ENCODE measurements at regions not wholly inside any gene's neighbourhood (a gene's known extent, or its start where the extent isn't known, plus 50 kb on each side); places are given as distances from the start of the nearest gene placed in this dataset.
"Not testable (repeated sequence)": the region's sequence is repeated elsewhere in the genome, so short reads cannot be mapped to it uniquely, and the experiment has no call there.

DNA sequence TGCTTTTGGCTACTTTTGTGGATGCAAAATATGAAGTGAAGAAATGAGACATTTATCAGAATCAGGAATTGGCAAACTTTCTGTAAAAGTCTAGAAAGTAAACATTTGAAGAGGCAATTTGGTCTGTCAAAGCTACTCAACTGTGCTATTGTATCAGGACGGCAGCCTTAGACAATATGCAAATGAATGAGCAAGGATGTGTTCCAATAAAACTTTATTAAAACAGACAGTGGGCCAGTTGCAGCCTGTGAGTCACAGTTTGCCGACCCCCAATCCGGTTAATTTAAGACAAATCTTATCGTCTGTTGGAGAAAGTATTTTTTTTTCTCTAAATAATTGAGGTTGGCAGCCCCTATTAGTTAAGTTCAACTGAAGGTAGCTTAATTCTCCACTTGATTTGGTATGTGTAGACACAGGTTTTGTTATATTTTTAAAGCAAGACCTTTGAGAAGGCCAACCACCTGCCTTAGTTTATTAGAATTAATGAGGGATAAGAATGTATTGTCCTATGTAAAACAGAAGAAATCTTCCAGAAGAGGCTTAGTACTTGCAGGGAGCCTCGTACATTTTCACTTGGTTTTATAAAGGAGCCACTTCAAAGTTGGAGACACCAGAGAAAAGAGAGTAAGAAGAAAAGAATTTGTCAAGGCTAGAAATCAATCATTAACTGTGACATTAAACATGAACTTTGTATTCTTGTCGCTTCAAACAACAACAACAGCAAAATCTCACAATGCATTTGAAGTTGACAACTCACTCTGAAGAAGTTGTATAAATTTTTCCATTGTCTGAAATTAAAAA lies 81.6 kb upstream of the FAT1 start:
- TF ChIP-seq, protein P1, sequence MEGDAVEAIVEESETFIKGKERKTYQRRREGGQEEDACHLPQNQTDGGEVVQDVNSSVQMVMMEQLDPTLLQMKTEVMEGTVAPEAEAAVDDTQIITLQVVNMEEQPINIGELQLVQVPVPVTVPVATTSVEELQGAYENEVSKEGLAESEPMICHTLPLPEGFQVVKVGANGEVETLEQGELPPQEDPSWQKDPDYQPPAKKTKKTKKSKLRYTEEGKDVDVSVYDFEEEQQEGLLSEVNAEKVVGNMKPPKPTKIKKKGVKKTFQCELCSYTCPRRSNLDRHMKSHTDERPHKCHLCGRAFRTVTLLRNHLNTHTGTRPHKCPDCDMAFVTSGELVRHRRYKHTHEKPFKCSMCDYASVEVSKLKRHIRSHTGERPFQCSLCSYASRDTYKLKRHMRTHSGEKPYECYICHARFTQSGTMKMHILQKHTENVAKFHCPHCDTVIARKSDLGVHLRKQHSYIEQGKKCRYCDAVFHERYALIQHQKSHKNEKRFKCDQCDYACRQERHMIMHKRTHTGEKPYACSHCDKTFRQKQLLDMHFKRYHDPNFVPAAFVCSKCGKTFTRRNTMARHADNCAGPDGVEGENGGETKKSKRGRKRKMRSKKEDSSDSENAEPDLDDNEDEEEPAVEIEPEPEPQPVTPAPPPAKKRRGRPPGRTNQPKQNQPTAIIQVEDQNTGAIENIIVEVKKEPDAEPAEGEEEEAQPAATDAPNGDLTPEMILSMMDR (IDR thresholded peaks at IDR 0.05; ENCODE audit: insufficient read depth, low read depth, low read length) = no peak
- no peaks in the 10 kb centered on the region for H3K36me3 ChIP-seq (ENCODE audit: control insufficient read depth, insufficient read depth, low read length)
- no peaks in the 10 kb centered on the region for H3K27me3 ChIP-seq (ENCODE audit: control insufficient read depth, insufficient read depth, low read length)
- ChIA-PET POLR2A (no interaction called here), CTCF (interaction anchor here (1.2 kb wide), 1 partner anchor 9 kb away, joined by 3 read pairs; no protein-coding TSS in a partner anchor)
- H3K4me3 ChIP-seq (ENCODE audit: low read depth, low read length) = no peak overlapping the region
- DNase-seq (ENCODE audit: low read depth) = no peak

DNA sequence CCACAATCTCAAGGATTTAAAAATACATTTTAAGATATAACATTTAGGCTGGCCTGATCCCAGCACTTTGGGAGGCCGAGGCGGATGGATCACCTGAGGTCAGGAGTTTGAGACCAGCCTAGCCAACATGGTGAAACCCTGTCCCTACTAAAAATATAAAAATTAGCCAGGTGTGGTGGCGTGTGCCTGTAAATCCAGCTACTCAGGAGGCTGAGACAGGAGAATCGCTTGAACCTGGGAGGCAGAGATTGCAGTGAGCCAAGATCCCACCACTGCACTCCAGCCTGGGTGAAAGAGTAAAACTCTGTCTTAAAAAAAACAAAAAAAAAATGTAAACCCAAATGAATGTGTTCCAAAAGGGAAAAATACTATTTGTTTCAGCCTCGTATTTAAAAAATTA lies 82.3 kb upstream of the FAT1 start:
- H3K4me3 ChIP-seq (ENCODE audit: low read depth, low read length); DNase-seq (ENCODE audit: low read depth); CTCF ChIA-PET; H3K27me3 ChIP-seq (ENCODE audit: control insufficient read depth, insufficient read depth, low read length); POLR2A ChIA-PET; H3K36me3 ChIP-seq (ENCODE audit: control insufficient read depth, insufficient read depth, low read length): not testable (repeated sequence)

DNA sequence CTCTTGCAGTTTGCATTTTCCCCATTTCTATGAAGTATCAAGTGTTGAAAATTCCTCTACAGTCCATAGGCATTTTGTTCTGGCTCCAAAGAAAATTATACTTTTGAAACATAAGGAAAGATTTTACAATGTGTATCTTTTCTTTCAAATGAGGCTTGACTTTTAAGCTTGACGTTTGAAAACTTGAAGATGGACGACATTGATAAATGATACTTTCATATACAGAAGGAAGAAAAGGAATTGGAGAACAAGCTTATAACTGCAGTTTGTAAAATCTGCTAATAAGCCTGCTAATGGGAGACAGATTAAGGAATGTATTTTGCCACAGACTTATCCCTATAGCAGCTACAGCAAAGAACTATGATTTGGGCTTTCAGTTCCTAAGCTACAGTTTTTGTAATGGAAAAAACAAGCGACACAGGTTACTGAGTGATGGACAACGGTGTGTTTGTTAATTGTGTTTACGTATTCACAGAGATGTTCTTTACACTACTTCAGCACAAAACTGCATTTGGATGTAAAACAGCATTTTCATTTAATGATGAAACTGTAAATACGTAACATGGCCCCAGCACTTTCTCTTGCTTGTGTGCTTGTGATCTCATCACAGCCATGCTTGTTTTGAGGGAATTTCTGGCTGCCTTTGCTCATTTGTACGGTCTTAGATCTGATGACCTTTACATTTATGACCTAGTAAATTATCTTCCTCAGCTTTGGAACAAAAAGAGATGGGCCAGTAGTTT lies 83.2 kb upstream of the FAT1 start:
- H3K27me3 ChIP-seq (ENCODE audit: control insufficient read depth, insufficient read depth, low read length) = no peaks in the 10 kb centered on the region
- no peaks in the 10 kb centered on the region for H3K36me3 ChIP-seq (ENCODE audit: control insufficient read depth, insufficient read depth, low read length)
- CTCF ChIA-PET = interaction anchor here (0.6 to 1.2 kb wide), 4 partner anchors 8 to 195 kb away, joined by 3 to 5 read pairs (median 3); no protein-coding TSS in a partner anchor
- peak; percentile 41 for DNase-seq (ENCODE audit: low read depth)
- POLR2A ChIA-PET = no interaction called here
- TF ChIP-seq, protein P1 (IDR thresholded peaks at IDR 0.05; ENCODE audit: insufficient read depth, low read depth, low read length) = no peak
- H3K4me3 ChIP-seq (ENCODE audit: low read depth, low read length) = no peak overlapping the region

DNA sequence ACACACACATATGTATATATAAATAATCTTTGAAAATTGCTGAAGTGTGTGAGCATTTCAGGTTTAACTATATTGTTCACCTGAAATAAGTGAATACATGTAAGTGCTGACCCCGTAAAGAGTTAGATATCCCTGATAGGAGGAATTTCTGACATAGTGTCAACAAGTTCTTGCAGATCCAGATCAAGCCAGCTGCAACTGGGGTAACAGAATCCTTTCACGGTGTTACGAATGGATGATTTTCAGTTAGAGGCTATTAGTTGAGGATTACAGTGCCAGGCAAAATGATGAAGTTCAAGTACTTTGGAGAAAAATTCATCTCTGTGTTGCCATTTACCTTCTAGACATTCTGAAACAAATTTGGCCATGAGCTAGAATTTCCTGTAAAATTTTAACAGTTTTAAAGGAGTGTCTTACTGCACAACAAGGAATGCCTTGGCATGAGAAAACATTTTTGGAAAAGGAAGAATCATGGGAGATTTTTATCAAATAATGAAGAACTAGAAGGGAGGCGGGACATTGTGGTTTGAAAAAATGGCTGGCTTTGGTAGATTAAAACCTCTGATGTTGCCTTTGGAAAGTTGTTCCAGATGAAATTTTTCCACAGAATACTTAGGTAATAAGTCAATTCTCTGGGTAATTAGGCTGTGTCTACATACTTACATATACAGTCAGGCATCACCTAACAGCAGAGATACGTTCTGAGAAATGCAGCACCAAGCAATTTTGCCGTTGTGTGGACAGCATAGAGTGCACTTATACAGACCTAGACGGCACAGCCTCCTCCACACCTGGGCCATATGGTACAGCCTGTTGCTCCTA lies 84.4 kb upstream of the FAT1 start:
- no peaks in the 10 kb centered on the region for H3K36me3 ChIP-seq (ENCODE audit: control insufficient read depth, insufficient read depth, low read length)
- CTCF ChIA-PET = interaction anchor here (1.0 kb wide), 2 partner anchors 10 to 81 kb away, joined by 3 to 4 read pairs; no protein-coding TSS in a partner anchor
- TF ChIP-seq, protein P1 (IDR thresholded peaks at IDR 0.05; ENCODE audit: insufficient read depth, low read depth, low read length) = no peak
- peak; percentile 89 for DNase-seq (ENCODE audit: low read depth)
- H3K4me3 ChIP-seq (ENCODE audit: low read depth, low read length) = no peak overlapping the region
- H3K27me3 ChIP-seq (ENCODE audit: control insufficient read depth, insufficient read depth, low read length) = no peaks in the 10 kb centered on the region
- POLR2A ChIA-PET = no interaction called here

DNA sequence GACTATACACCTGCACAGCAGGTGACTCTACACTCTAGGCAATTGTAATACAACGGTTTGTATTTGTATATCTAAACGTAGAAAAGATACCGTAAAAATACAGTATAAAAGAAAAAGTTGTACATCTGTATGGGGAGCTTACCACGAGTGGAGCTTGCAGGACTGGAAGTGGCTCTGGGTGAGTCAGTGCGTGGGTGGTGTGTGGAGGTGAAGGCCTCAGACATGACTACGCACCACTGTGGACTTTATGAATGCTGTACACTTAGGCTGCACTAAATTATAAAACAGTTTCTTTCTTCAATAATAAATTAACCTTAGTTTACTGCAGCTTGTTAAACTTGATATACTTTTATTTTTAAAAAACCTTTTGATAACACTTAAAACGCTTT lies 85.0 kb upstream of the FAT1 start:
- TF ChIP-seq, protein P1 (IDR thresholded peaks at IDR 0.05; ENCODE audit: insufficient read depth, low read depth, low read length) = no peak
- Histone ChIP-seq H3K27me3 (ENCODE audit: control insufficient read depth, insufficient read depth, low read length) (no peaks in the 10 kb centered on the region), H3K4me3 (ENCODE audit: low read depth, low read length) (no peak overlapping the region), H3K36me3 (ENCODE audit: control insufficient read depth, insufficient read depth, low read length) (no peaks in the 10 kb centered on the region)
- ChIA-PET POLR2A (no interaction called here), CTCF (interaction anchor here (0.9 to 1.0 kb wide), 2 partner anchors 22 to 81 kb away, joined by 3 to 4 read pairs; no protein-coding TSS in a partner anchor)
- DNase-seq (ENCODE audit: low read depth) = peak; percentile 69

Measured in BJ (cell line).